Activated CD8-positive, alpha-beta memory T cell treated with anti-CD3 and anti-CD28 coated beads, Interleukin-2, amount 50 U/mL, for 24 hours (primary cell): ENCODE measurements at regions not wholly inside any gene's neighbourhood (a gene's known extent, or its start where the extent isn't known, plus 50 kb on each side); places are given as distances from the start of the nearest gene placed in this dataset.

Source experiments
- DNase-seq: peaks from one replicate; pipeline ENCODE4 v3.0.0-alpha.2; 2020; ENCODE audit errors: extremely low read depth

DNA sequence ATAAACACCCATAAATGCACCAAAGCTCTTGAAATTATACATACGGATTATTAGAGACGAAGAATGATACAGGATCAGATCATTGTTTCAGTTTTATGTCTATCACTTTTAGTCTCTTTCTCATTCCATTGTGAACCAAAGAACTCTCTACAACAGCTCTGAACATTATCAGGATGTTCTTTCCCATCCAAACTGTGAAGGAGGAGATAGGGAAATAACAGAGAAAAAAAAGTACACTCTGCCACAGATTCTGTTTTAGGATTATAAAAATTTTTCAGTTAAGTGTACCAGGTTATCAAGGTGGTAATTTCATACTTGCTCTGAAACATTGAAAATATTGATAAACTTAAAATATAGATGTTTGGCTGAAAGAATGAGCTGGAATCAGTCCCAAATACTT is 270.9 kb downstream of the MZT1 start:
- DNase-seq = no peak

DNA sequence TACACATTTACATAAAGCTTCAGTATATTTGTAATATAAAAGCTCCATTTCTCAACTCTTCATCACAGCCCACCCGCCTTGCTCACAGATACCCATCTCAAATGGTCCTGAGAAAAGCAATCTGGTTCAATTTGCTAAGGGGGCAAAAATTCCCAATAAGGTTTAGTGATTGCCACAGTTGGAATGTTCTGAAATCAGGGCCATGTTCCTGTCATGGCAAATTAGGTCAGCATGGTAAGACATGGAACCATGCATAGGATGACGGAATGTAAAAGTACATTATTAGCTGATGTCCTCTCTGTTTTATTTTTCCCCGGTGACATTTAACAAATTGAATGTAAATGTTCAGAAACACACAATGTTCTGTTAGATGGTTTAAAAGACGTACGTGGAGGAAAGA is 274.3 kb downstream of the MZT1 start:
- no peak for DNase-seq

DNA sequence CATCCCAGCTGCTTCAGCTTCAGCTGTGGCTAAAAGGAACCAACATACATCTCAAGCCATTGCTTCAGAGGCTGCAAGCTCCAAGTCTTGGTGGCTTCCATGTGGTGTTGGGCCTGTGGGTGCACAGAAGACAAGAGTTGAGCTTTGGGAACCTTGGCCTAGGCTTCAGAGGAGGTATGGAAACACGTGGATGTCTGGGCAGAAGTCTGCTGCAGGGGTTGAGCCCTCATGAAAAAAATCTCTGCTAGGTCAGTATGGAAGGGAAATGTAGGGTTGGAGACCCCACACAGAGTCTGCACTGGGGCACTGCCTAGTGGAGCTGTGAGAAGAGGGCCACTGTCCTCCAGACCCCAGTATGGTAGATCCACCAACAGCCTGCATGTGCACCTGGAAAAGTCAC is 279.3 kb downstream of the MZT1 start:
- DNase-seq = no peak

DNA sequence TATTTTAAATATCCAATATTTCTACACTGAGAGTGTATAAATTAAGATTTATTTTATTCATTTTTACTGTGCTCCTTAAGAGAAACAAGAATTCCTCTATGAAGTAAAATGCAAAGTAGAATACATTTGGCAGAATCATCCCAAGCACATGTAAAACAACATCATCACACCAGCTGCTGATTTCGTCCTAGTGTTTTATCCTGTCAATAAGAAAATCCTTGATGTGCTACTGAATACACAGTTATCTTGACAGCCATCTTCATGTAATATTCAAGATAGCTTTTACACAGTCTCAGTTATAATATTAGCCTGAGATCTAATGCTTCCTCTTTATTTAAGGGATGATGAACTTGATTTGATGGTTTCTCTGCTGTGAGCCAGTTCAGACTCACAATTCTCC is 282.4 kb downstream of the MZT1 start:
- DNase-seq = no peak

DNA sequence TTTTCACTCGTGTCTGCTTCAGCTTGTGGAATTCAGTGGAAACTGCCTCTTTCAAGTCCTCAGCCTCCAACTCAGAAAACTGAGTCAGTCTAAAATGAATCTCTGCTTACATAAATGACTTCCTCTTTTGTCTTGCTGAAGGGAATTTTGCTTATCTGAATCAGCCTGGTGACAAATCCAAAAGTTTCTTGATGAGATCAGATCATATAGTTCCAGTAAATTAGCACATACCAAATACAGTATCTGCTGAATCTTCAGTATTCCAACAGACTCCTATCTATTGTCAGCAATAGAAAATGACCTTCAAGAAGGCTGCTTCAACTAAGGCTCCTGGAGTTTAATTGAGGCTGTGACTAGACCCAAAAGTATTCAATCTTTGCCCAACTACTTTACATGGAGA is 290.0 kb downstream of the MZT1 start:
- DNase-seq = no peak

DNA sequence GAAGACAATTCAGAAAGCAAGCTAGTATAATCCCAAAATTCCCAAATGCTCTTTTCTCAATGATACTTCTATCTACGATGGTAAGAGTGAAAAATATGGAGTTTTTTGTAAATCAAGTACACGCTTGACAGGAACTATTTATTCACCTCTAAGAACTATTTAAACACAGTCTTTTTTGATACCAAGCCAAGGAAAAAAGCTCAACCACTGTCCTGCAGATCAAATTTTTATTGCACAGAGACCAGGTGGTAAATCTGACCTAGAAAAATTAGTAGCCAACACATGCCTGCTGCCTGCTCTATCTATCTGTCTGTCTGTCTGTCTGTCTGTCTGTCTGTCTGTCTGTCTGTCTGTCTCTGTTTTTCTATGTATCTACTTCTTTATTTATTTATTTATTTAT is 292.2 kb downstream of the MZT1 start:
- no peak for DNase-seq

DNA sequence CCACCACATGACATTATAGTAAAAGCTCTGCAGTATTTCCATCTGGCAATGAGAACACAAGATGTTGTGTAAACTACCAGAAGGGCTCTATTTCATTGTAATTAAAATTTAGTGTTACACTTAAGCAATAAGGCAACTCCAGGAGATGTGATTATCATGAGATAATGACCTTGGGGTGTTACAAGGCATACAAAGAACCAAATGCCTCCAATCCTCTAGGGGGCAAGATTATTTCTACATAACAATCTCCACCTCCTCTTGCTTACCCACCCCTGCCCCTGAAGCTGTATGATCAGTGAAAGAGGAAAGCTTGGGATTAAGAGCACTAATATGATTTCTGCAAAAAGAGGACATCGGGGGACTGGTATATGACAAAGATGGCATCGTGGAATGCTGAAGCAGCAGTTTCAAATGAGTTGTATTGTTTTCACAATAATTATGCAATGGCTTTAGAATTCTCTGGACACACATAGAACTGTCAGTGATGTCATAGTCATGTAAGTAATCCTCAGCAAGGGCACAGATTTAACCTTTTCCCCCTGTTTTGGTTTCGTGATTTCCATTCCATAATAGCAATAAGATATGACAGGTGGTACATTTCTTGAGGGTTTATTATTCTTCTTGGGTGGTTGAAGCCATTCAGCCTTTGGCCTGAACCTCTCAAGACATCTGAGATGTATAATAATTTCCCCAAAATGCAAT is 295.3 kb downstream of the MZT1 start:
- no peak for DNase-seq

DNA sequence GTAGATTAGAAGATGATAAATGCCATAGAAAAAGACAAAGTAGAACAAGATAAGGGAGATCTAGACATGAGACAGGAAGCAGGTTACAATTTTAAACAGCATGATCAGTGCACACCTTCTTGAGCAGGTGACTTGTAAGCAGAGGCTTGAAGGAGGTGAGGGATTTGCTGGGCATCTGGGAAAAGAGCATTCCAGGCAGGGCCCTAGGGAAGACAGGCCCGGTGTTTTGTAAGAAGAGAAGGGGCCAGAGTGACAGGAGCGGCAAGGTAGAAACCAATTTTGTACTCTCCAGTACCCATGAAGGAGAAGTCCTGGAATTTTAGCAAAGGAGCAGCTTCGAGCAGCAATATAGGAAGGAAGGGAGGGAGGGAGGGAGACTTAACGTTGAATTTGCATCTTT is 296.5 kb downstream of the MZT1 start:
- no peak for DNase-seq

DNA sequence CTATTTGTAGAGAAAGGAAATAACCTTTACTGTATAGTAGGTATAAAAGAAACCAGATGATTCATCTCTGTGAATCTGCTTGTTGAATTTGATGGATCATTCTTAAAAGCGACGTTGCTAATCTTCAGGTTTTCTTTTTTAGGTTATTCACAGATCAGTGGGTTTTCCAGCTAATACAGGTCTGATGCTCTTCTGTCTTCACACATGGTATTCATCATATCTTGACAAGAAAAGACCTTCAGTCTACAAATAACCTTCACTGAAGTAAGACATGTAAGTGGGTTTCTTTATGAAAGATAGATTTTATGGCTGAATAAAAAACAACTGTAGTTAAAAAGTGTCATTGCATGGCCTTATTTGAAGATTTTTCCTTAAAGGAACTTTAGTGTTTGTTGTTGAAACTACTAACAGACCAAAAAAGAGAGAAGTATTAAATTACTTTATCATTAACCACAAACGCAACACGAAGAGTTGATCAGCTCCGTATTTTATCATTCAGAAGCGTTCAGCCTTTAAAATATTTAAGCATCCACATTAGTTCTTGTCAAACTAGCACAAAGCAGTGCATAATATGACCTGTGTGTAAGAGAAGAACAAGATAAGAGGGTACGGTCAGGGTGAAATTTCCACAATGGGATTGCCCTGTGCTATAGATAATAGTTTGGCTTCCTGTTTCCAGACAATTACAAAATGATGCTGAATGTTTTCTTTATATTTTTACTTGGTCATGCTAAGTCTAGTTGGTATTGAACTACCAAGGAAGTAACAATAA is 299.5 kb downstream of the MZT1 start:
- DNase-seq = no peak

DNA sequence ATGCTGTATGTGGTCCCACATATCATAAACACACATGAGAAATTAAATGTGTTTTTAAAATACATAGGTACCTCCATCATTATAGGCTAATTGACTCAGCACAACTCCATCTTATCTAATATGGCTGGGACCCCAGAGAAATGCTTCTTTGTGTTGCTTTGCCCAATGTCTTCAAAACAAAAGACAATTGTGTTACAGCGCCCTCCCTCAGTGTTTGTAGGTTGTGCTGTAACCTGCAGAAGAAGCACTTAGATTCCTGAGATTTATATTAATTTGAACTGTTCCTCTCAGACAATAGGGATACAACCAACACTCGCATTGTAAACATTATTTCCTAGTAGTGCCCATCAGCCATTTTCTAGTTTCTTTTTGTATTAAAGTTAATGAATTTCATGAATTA is 303.4 kb downstream of the MZT1 start:
- no peak for DNase-seq

DNA sequence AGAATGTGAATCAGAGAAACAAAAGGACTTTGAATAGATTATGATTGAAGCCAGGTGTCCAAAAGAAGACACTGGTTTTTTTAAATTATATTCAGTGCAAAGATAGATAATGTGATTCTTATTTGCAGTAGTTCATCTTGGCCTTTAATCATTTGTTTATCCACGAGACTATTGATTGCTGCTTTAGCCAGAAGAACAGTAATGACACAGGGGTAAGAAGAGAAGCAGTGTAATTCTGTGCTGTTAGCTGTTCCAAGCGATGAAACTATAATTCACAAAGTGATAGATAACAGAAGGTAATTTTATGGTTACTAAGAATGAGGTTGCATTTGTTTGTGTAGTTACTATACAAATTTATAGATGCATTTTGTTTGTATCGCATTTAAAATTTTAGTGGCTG is 311.6 kb downstream of the MZT1 start:
- DNase-seq = no peak

DNA sequence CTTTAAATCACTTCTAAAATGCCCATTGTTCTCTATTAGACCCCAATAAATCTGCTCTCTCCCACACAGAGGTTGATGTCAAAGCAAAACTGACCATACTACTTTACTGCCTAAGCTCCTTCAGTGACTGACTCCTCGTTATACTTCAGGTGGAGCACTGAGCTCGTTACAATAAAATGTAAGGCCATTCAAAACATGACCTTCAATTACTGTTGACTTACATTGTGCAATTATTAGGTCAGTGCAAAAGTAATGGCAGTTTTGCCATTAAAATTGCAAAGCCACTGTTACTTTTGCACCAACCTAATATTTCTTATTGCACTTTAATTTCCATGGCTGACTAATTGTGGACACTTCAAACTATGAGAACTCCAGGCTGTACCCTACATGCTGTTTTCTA is 314.9 kb downstream of the MZT1 start:
- DNase-seq = no peak

DNA sequence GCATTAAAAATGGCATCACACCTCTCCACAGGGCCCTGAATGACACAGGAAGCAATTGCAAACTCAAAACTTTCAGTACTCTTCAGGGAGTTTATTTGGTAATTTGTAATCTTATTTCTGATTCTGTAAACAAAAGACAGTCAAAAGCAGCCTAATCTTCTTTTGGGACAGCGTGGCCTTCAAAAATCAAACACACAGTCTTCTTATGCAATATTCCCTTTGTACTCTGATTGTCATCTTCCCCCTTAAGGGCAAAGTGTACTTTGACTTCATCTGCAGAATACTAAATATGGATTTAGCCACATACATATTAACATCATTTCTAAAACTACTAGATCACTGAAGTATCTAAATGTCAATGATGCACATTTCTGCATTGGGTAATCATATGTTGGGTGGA is 322.0 kb downstream of the MZT1 start:
- DNase-seq = no peak

DNA sequence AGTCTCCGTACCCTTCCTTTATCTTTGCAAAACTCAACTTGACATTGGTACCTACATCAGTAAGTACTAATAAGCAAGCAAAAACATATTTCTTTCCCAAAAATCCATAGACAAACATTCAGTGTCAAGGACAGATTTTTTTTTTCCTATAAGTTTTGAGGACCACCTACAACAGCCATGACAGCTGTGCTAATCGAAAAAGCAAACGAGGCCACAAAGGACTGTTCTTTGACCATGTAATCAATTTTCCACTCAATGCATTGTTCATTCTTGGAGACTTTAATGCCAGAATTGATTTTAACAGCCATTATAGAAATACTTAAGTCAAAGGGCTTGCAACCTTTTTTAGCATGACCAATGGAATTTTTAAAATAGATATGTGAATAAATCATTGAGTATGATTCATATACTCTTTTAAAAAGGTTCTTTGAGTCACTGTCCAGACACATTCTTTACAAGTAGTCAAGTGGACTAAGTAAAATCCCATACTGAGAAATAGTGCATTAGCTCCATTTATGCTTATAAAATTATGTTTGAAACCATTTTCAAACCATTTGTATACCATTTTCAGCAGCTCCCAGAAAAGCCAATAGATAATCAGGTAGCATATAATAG is 323.9 kb downstream of the MZT1 start:
- DNase-seq = no peak

DNA sequence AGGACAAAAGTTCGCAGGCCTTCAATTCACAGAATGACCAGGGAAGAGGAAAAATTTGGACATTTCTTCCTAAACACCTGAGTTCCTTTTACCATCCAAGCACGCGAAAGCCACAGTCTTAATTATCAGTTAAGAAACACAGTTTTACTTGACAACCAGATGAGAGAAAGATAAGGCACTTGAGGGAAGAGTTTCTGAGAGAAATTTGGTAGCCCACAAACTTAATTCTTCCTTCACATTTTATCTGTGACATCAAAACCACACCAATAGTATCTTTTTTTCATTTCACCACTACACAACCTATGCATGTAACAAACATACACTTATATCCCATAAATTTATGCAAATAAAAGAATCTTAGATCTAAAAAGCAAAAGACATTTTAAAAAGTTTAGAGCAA is 326.6 kb downstream of the MZT1 start:
- DNase-seq = no peak

DNA sequence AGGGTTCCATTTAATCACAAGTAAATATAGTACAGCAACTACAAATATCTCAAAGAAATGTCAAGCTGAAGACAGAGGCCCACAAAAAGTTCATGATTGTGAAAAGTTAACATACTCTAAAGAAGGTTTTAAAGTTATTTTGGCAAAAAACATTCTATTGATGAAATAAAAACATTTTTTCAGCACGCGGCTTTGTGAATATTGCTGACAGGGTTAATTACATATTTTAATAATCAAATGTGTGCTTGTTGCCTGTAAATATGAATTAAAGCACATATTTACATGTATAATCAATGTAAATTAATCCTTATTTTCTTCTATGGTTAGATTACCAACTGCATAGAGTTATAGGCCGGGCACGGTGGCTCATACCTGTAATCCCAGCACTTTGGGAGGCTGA is 328.1 kb downstream of the MZT1 start:
- DNase-seq = no peak

DNA sequence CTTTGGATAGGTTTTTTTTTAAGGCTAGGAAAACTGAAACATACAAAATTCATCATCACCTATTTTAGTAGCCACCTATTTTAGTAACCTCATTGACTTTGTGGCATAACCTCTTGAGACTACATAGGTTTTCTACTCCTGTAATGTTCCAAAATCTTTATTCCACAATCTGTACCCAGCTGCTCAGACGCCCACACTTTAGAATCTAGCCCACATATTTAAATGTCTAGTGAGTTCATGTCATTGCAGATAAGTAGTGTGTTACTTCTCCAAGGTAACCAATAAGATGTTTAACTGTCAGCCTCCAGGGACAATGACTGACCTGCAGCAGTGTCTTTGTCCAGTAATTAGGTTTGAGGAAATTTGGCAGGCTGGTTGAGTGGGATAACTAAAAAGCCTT is 330.2 kb downstream of the MZT1 start:
- DNase-seq = no peak

DNA sequence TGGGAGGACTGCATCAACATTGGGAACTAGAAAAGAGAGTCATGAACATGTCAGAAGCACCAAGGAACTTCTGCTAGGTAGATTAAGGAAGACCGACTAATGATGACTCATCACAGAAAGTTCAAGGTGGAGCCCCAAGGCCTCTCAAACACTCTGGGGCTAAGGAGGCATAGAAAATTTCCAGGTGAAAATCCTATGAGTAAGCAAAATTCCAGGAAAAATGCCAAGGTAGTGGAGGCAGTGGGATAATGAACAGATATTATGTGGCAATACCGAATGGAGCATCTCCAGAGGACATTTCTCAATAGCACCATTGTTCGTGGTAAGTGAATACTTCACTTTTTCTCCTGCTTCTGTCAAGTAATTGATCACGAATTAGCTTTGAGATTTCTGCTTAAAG is 336.5 kb downstream of the MZT1 start:
- no peak for DNase-seq

DNA sequence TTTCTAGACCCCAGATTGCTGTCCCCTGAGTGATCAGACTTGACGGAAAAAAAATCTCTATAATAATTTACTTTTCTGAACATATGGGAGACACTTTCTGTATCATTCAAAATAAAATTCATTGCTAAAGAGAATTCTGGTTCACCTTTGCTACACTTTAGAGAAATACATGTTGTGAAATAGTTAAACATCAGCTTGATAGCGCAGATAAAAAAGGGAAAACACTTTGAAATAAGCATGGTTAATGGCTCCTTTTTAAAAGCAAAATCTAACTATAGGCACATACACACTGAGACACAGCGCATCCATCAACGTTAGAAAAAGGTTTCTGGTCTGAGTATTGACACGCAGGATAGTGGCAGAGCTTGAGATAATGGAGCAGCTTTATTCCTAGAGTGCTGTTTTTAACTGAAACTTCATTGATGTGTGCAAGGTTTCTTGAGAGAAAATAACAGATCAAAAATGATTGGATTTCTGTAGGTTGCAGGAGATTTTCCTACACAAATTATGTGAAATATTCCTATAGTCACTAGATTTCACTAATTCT is 341.2 kb downstream of the MZT1 start:
- no peak for DNase-seq

DNA sequence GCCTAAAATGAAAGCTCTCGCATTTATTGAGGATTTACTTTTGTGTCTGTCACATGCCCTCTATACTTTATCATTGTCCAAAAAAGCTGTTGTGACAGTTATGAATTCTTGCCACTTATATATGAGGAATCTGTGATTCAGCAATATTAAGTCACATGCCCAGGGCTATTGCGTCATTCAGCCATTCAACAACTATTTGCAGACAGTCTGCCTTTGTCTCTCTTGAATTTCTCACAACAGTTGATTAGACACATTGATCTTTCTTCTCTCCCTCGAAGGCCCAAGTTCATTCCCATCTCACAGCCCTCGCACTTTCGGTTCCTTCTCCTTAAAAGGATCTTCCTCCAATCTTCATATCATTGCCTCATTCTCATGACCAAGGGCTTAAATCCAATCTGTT is 342.6 kb downstream of the MZT1 start:
- DNase-seq = no peak

DNA sequence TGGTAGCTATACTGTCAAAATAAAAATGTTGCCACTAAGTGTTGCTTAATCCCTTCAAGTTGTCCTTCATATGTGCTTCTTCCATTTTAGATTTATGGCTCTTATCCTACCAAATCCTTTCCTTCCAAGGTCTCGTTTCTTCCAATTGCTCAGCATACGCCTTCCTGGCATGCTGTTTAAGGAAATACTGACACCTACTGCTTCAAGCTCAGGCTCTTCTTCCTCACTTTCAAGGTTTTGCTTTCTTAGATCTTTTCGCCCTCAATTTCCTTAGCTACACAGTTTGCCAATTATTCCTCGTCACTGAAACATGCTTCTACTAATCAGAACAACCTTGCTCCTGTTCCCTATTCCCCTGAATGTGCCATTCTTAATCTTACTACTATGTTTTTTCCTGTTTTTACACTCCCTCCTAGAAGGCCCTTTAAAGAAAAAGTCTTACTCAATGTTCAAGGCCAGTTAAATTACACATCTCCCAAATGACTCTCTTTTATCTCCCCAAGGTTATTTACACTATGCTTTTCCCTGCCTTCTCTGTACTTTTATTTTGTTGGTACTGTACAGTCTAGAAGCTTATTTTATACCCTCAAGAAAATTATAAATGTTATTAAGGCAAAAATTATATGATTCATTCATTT is 343.1 kb downstream of the MZT1 start:
- DNase-seq = no peak

DNA sequence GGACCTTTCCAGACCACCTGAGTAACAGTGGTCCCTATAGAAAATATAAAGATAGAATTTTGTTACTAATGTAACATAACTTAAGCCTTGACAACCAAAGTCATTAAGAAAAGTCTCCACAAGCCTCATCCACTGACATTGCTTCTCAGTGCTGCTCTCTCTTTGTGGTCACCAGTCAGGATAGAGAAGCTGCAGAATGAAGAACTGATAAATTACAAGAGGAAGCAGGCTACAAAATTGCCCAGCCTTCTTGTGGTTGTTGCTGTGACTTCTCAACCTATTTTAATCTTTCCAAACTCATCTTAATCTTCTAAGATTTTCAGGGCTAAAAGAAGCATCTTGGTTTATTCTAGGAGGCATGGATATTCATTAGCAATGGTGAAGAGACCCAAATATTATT is 343.8 kb downstream of the MZT1 start:
- DNase-seq = no peak

DNA sequence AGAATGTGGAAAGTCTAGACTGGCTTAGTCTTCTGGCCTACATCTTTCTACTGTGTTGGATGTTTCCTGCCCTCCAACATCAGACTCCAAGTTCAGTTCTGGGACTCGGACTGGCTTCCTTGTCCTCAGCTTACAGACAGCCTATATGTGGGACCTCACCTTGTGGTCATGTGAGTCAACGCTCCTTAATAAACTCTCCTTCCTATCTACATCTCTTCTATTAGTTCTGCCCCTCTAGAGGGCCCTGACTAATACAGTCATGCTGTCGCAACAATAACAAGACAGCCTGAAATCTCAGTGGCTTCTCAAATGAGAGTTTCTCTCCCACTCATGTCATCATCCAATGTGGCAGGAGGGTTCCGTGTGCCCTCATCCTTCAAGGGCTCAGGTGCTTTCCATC is 347.8 kb downstream of the MZT1 start:
- DNase-seq = no peak
